GM12892 (cell line): ENCODE measurements at regions not wholly inside any gene's neighbourhood (a gene's known extent, or its start where the extent isn't known, plus 50 kb on each side); places are given as distances from the start of the nearest gene placed in this dataset.

Experiments used
- POLR2A ChIP-seq: IDR thresholded peaks from 2 replicates; pipeline ENCODE4 v1.6.1; 2011; ENCODE audit warnings: low read depth, low read length, control low read depth
- POLR2AphosphoS5 ChIP-seq: IDR thresholded peaks from 2 replicates; pipeline ENCODE4 v1.6.1; 2011; ENCODE audit warnings: low read depth, low read length, control low read depth
- TAF1 ChIP-seq: IDR thresholded peaks from 2 replicates; pipeline ENCODE4 v1.6.1; 2011; ENCODE audit warnings: low read depth, mild to moderate bottlenecking, control low read depth, low read length, borderline replicate concordance

DNA sequence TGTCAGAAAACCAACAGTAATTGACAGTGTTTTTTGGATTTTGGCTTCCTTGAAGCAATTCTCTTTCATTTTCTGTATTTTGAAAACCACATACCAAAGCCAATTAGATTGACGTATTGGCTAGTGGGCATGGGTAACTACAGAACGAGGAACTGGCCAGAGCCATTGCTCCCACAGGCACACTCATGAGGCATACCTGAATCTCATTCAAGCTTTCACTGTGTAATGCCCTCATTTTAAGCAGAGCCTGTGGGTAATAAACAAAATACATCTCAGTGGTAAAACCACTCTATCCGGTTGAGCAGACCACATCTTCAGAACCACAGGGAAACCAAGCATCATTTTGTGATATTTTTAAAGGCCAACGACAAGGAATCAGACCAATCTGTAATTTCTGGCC is 394.1 kb downstream of the ZNF608 start:
- TF ChIP-seq POLR2AphosphoS5 (no peak), POLR2A (no peak), TAF1 (no peak)
